OCI-LY3 (cell line): ENCODE measurements at regions not wholly inside any gene's neighbourhood (a gene's known extent, or its start where the extent isn't known, plus 50 kb on each side); places are given as distances from the start of the nearest gene placed in this dataset.

Experiments
- H2AFZ ChIP-seq: fragments of 200-600, 300-600 bp; shearing (Covaris generic); 2 replicates; pipeline ENCODE4 v1.6.0; 2014; ENCODE audit warnings: antibody characterized with exemption, low read depth, low read length
- H3K27ac ChIP-seq: fragments of 200-600, 300-600 bp; sonication (generic); 2 replicates; pipeline ENCODE4 v1.5.1; 2014; ENCODE audit warnings: mild to moderate bottlenecking, low read length, moderate library complexity, mixed read lengths
- H3K27me3 ChIP-seq: fragments of 200-600, 300-600 bp; sonication (generic); 2 replicates; pipeline ENCODE4 v1.6.1; 2014; ENCODE audit warnings: low read depth, low read length, mixed read lengths
- H3K36me3 ChIP-seq: fragments of 200-600, 300-600 bp; sonication (generic); replicated peaks from 2 replicates; pipeline ENCODE3; 2014; ENCODE audit warnings: low read depth, low read length, mixed read lengths
- H3K4me1 ChIP-seq: fragments of 300-600, 200-600 bp; sonication (generic); 2 replicates; pipeline ENCODE4 v1.6.1; 2014; ENCODE audit warnings: low read length, mixed read lengths
- H3K4me2 ChIP-seq: fragments of 200-600, 300-600 bp; sonication (generic); 2 replicates; pipeline ENCODE4 v1.6.1; 2014; ENCODE audit warnings: low read length, mixed read lengths
- H3K4me3 ChIP-seq: fragments of 300-600, 200-600 bp; sonication (generic); 2 replicates; pipeline ENCODE4 v1.5.1; 2014; ENCODE audit warnings: antibody characterized with exemption, mild to moderate bottlenecking, low read length, moderate library complexity
- H3K79me2 ChIP-seq: fragments of 300-600, 200-600 bp; shearing (Covaris generic); 2 replicates; pipeline ENCODE4 v1.6.1; 2014; ENCODE audit warnings: mild to moderate bottlenecking, low read length, mixed read lengths
- H3K9ac ChIP-seq: fragments of 300-600, 200-600 bp; shearing (Covaris generic); 2 replicates; pipeline ENCODE4 v1.6.0; 2014; ENCODE audit warnings: mild to moderate bottlenecking, low read length, moderate library complexity
- H3K9me3 ChIP-seq: fragments of 200-600, 300-600 bp; shearing (Covaris generic); 2 replicates; pipeline ENCODE4 v1.6.1; 2014; ENCODE audit warnings: low read length, mixed read lengths; ENCODE audit not compliant: insufficient read depth
- H4K20me1 ChIP-seq: fragments of 200-600, 300-600 bp; sonication (generic); 2 replicates; pipeline ENCODE4 v1.6.1; 2016; ENCODE audit warnings: low read length, mixed read lengths; ENCODE audit not compliant: insufficient read depth
- CTCF ChIP-seq: fragments of 200-600, 300-600 bp; sonication (generic); IDR thresholded peaks from 2 replicates; pipeline ENCODE4 v1.5.1; 2014; ENCODE audit warnings: antibody characterized with exemption, low read length, low read depth
- EZH2phosphoT487 ChIP-seq: fragments of 200-600 bp; shearing (Covaris generic); IDR thresholded peaks from 2 replicates; pipeline ENCODE4 v1.6.1; 2018; ENCODE audit warnings: antibody characterized with exemption, mixed run types, low read depth

GRCh38 chr10:124328477-124329220 is 90.1 kb downstream of the OAT start:
- Histone ChIP-seq H3K27ac (no peak overlapping the region), H3K36me3 (no peaks in the 10 kb centered on the region), H2AFZ (no peak overlapping the region), H3K9ac (no peak overlapping the region), H3K27me3 (0 out of 2 replicates have a peak, but pooled peaks cover 3% of the 10 kb centered on the region), H3K9me3 (0 out of 2 replicates have a peak, but pooled peaks cover 2% of the 10 kb centered on the region), H3K79me2 (no peaks in the 10 kb centered on the region), H4K20me1 (no peaks in the 10 kb centered on the region), H3K4me3 (no peak overlapping the region), H3K4me1 (no peaks in the 10 kb centered on the region), H3K4me2 (no peak overlapping the region)
- no peak for TF ChIP-seq CTCF
- no peak for TF ChIP-seq EZH2phosphoT487

- no peak overlapping the region for H2AFZ ChIP-seq
These were observed 92.6 kb downstream of the OAT start for GRCh38 chr10:124325998-124326636.

DNA sequence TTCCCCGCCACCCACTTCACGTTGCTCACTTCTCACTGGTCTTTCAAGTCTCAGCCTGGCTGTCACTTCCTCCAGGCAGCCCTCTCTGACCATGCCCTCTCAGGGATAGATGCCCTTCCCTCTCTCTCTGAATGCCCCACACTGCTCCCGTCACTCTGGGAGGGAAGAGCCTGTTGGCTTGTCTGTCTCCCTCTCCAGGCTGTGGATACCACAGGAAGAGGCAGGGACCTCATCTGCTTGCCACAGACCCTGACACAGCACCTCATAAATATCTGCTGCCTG is 93.1 kb downstream of the OAT start:
- H3K4me3 ChIP-seq = no peak overlapping the region
- H2AFZ ChIP-seq = no peak overlapping the region
- no peaks in the 10 kb centered on the region for H3K9me3 ChIP-seq
- H3K4me1 ChIP-seq = no peaks in the 10 kb centered on the region
- no peaks in the 10 kb centered on the region for H4K20me1 ChIP-seq
- H3K4me2 ChIP-seq = no peak overlapping the region
- H3K9ac ChIP-seq = no peak overlapping the region
- H3K36me3 ChIP-seq = no peaks in the 10 kb centered on the region
- no peak for TF ChIP-seq CTCF
- no peak for TF ChIP-seq EZH2phosphoT487
- no peak overlapping the region for H3K27ac ChIP-seq
- no peaks in the 10 kb centered on the region for H3K79me2 ChIP-seq
- 0 out of 2 replicates have a peak, but pooled peaks cover 3% of the 10 kb centered on the region for H3K27me3 ChIP-seq

More at GRCh38 chr10:124325998-124326636, 92.6 kb downstream of the OAT start:
- Histone ChIP-seq H3K79me2 (no peaks in the 10 kb centered on the region), H3K27me3 (0 out of 2 replicates have a peak, but pooled peaks cover 3% of the 10 kb centered on the region), H3K27ac (no peak overlapping the region), H3K36me3 (no peaks in the 10 kb centered on the region), H3K4me1 (no peaks in the 10 kb centered on the region), H3K9ac (no peak overlapping the region), H4K20me1 (no peaks in the 10 kb centered on the region), H3K9me3 (no peaks in the 10 kb centered on the region), H3K4me3 (no peak overlapping the region), H3K4me2 (no peak overlapping the region)
- TF ChIP-seq CTCF (no peak), EZH2phosphoT487 (no peak)

DNA sequence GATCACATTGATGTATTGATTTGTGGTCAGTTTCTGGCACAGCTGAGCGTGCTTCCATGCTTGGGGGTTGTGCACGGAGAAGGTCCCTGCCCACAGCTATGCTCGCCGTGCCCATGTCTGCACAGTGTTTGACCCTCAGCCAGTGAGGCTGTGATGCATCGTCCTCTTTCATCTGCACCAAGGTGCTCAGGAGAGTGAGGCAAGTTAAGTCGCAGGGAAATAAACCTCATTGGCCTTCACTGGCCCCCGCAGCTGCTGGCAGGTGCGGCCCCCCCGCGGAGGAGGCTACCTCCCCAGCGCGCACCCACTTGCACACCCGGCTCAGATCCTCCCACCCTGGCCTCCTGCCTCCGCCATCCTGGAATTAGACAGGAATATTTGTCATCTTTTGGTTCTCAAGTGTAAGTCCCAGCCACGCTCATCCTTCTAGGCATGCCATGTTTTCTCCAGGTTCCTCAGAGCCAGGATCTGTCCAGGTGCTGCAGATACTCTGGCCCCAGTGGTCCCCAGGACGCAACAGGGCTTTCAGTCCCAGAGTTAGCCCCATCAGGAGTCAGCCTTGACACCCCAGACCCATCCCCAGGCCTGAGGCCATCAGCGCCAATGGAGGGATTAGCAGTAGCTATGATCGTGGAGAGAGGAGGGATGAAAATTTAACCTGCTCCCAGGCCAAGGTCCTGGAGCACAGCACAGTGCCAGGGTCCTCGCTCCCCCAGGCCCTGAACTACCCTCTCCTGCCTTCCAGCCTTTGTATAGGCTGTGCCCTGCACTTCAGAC is 93.7 kb downstream of the OAT start:
- H3K9ac ChIP-seq = no peak overlapping the region
- no peaks in the 10 kb centered on the region for H4K20me1 ChIP-seq
- H3K4me2 ChIP-seq = no peak overlapping the region
- no peaks in the 10 kb centered on the region for H3K4me1 ChIP-seq
- H3K9me3 ChIP-seq = no peaks in the 10 kb centered on the region
- H3K27ac ChIP-seq = no peak overlapping the region
- no peaks in the 10 kb centered on the region for H3K36me3 ChIP-seq
- no peak for TF ChIP-seq CTCF
- TF ChIP-seq EZH2phosphoT487 = no peak
- no peaks in the 10 kb centered on the region for H3K79me2 ChIP-seq
- H3K27me3 ChIP-seq = 0 out of 2 replicates have a peak, but pooled peaks cover 3% of the 10 kb centered on the region
- H2AFZ ChIP-seq = no peak overlapping the region
- no peak overlapping the region for H3K4me3 ChIP-seq
